Keratinocyte (primary cell): ENCODE measurements at regions not wholly inside any gene's neighbourhood (a gene's known extent, or its start where the extent isn't known, plus 50 kb on each side); places are given as distances from the start of the nearest gene placed in this dataset.

Experiments
- DNase-seq: peaks from one replicate; pipeline ENCODE4 v3.0.0-alpha.2; 2011; ENCODE audit warnings: low read depth, missing footprints, low spot score
- FAIRE-seq: peaks from 2 replicates; lab custom pipeline; 2011; peaks lifted over from hg19 to GRCh38; lab: Jason Lieb, UNC
- H2AFZ ChIP-seq: 2 replicates; pipeline ENCODE4 v1.6.0; 2012; ENCODE audit warnings: low read length, control low read depth, inconsistent platforms; ENCODE audit not compliant: control insufficient read depth
- H3K27ac ChIP-seq: 2 replicates; pipeline ENCODE4 v1.5.1; 2011; ENCODE audit warnings: low read length; ENCODE audit not compliant: control insufficient read depth, insufficient read depth
- H3K27me3 ChIP-seq: 3 replicates; pipeline ENCODE4 v1.6.0; 2011; ENCODE audit warnings: low read length; ENCODE audit not compliant: control insufficient read depth, insufficient read depth; ENCODE audit errors: extremely low read depth
- H3K36me3 ChIP-seq, 2 experiments: 2 replicates in 1 of 2; 3 replicates in 1 of 2; pipeline ENCODE4 v1.5.1; 2011; ENCODE audit warnings: low read length in 2 of 2, mild to moderate bottlenecking in 1 of 2; ENCODE audit not compliant: control insufficient read depth in 2 of 2, insufficient read depth in 2 of 2; ENCODE audit errors: extremely low read depth in 1 of 2
- H3K4me1 ChIP-seq: 3 replicates; pipeline ENCODE4 v1.5.1; 2011; ENCODE audit warnings: low read length; ENCODE audit not compliant: control insufficient read depth, insufficient read depth; ENCODE audit errors: extremely low read depth
- H3K4me2 ChIP-seq: 3 replicates; pipeline ENCODE4 v1.6.0; 2011; ENCODE audit warnings: low read depth, low read length; ENCODE audit not compliant: control insufficient read depth, insufficient read depth; ENCODE audit errors: extremely low read depth
- H3K4me3 ChIP-seq, 3 experiments: fragments of 200-600 bp in 1 of 3; sonication (generic) in 1 of 3; 2 replicates in 2 of 3; 3 replicates in 1 of 3; pipeline ENCODE4 v1.5.1; 2011 to 2016; ENCODE audit warnings: low read length in 3 of 3, mild to moderate bottlenecking in 3 of 3, control low read depth in 2 of 3, inconsistent platforms in 1 of 3, low read depth in 1 of 3, mixed read lengths in 1 of 3, mixed run types in 1 of 3, moderate library complexity in 1 of 3; ENCODE audit not compliant: control insufficient read depth in 2 of 3, insufficient read depth in 2 of 3; ENCODE audit errors: extremely low read depth in 1 of 3
- H3K79me2 ChIP-seq: 2 replicates; pipeline ENCODE4 v1.6.0; 2012; ENCODE audit warnings: low read length; ENCODE audit not compliant: control insufficient read depth, insufficient read depth
- H3K9ac ChIP-seq: 3 replicates; pipeline ENCODE4 v1.6.0; 2011; ENCODE audit warnings: low read length; ENCODE audit not compliant: control insufficient read depth, insufficient read depth; ENCODE audit errors: extremely low read depth
- H3K9me1 ChIP-seq: 3 replicates; pipeline ENCODE4 v1.6.0; 2011; ENCODE audit warnings: low read length; ENCODE audit not compliant: control insufficient read depth, insufficient read depth; ENCODE audit errors: extremely low read depth
- H3K9me3 ChIP-seq: 2 replicates; pipeline ENCODE4 v1.5.1; 2012; ENCODE audit warnings: low read depth, low read length; ENCODE audit not compliant: control insufficient read depth
- H4K20me1 ChIP-seq: 3 replicates; pipeline ENCODE4 v1.6.0; 2011; ENCODE audit warnings: low read length; ENCODE audit not compliant: control insufficient read depth, insufficient read depth; ENCODE audit errors: extremely low read depth
- EZH2 ChIP-seq: IDR thresholded peaks from one replicate; pipeline ENCODE4 v1.6.1; 2012; ENCODE audit warnings: inconsistent platforms, mild to moderate bottlenecking, low read length, moderate library complexity
- dilution Hi-C: fragments of 300-500 bp; cut with MboI; formaldehyde crosslinking; loops from one replicate; pipeline ENCODE4 v1.7.0; 2020; ENCODE audit warnings: low sequenced_read_pairs; ENCODE audit not compliant: extremely low pct_ligation_motif_present
- TF ChIP-seq, protein P1 (sequence below), 3 experiments: IDR thresholded peaks in 1 of 3; conservative IDR thresholded peaks in 1 of 3; optimal IDR thresholded peaks in 1 of 3; 2 replicates in 2 of 3; 3 replicates in 1 of 3; pipeline versions ENCODE3 to v1.5.1; 2011; ENCODE audit warnings: low read length in 3 of 3, mild to moderate bottlenecking in 3 of 3, moderate library complexity in 2 of 3, control low read depth in 1 of 3, inconsistent platforms in 1 of 3; ENCODE audit not compliant: insufficient read depth in 2 of 3; ENCODE audit errors: extremely low read depth in 1 of 3

DNA sequence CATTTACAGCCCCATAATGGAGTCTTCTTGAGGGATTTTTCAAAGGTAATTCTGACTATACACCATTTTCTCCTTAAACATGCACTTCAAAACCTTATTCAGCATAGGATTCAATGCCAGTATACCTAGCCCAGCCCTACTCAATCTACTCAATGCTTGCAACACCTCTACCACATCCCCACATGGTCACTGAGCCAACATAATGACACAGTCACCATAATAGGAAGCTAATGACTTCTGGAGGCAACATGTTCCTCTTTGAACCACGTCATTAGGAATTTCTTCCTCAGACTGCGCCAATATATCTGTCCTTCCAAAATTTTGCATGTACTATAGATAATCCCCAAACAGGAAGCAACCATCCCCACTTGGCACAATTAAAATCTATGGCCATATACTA, 153.9 kb upstream of the SETMAR start:
- no peaks in the 10 kb centered on the region for H3K36me3 ChIP-seq
- no peak overlapping the region for H3K4me2 ChIP-seq
- no peak for TF ChIP-seq EZH2
- TF ChIP-seq, protein P1, sequence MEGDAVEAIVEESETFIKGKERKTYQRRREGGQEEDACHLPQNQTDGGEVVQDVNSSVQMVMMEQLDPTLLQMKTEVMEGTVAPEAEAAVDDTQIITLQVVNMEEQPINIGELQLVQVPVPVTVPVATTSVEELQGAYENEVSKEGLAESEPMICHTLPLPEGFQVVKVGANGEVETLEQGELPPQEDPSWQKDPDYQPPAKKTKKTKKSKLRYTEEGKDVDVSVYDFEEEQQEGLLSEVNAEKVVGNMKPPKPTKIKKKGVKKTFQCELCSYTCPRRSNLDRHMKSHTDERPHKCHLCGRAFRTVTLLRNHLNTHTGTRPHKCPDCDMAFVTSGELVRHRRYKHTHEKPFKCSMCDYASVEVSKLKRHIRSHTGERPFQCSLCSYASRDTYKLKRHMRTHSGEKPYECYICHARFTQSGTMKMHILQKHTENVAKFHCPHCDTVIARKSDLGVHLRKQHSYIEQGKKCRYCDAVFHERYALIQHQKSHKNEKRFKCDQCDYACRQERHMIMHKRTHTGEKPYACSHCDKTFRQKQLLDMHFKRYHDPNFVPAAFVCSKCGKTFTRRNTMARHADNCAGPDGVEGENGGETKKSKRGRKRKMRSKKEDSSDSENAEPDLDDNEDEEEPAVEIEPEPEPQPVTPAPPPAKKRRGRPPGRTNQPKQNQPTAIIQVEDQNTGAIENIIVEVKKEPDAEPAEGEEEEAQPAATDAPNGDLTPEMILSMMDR (optimal IDR thresholded peaks at IDR 0.05 in 1 of 3, IDR thresholded peaks at IDR 0.05 in 1 of 3, conservative IDR thresholded peaks at IDR 0.05 in 1 of 3; ENCODE audit: extremely low read depth in 1 of 3, insufficient read depth in 2 of 3, low read length in 3 of 3), result no peak
- dilution Hi-C loops, result no loop called here
- no peaks in the 10 kb centered on the region for H3K27me3 ChIP-seq
- FAIRE-seq (no peak), DNase-seq (no peak)
- H3K9me1 ChIP-seq, result no peaks in the 10 kb centered on the region
- H3K27ac ChIP-seq, result no peak overlapping the region
- H4K20me1 ChIP-seq, result no peaks in the 10 kb centered on the region
- no peaks in the 10 kb centered on the region for H3K79me2 ChIP-seq
- H3K9ac ChIP-seq, result no peak overlapping the region
- no peaks in the 10 kb centered on the region for H3K9me3 ChIP-seq
- H3K4me3 ChIP-seq, result no peak overlapping the region
- H3K4me1 ChIP-seq, result no peaks in the 10 kb centered on the region
- no peak overlapping the region for H2AFZ ChIP-seq

DNA sequence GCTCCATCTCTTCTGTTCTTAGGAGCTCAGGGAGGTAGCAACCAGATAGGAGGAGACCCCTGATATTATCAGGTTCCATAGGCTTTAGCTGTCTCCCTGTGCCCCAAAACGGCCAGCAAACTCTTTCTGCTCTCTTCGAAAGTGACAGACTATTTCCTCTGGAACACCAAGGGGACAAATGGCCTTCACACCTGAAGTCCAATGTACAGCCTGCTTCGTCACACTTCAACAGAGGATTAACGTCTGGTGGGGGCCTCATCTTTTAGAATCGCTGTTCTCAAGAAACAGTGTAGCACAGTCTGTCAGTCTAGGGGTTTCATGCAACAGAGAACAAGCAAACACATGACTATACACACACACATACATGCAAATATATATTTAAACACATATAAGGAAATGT, 152.4 kb upstream of the SETMAR start:
- Histone ChIP-seq H3K9ac (no peak overlapping the region), H3K27me3 (no peaks in the 10 kb centered on the region), H3K4me1 (no peaks in the 10 kb centered on the region), H3K79me2 (no peaks in the 10 kb centered on the region), H3K9me3 (no peaks in the 10 kb centered on the region), H3K36me3 (no peaks in the 10 kb centered on the region), H3K27ac (no peak overlapping the region), H4K20me1 (no peaks in the 10 kb centered on the region), H3K9me1 (no peaks in the 10 kb centered on the region), H3K4me2 (no peak overlapping the region), H3K4me3 (no peak overlapping the region), H2AFZ (no peak overlapping the region)
- DNase-seq, result no peak
- FAIRE-seq, result no peak
- TF ChIP-seq, protein P1 (optimal IDR thresholded peaks at IDR 0.05 in 1 of 3, IDR thresholded peaks at IDR 0.05 in 1 of 3, conservative IDR thresholded peaks at IDR 0.05 in 1 of 3; ENCODE audit: extremely low read depth in 1 of 3, insufficient read depth in 2 of 3, low read length in 3 of 3), result no peak
- no peak for TF ChIP-seq EZH2
- dilution Hi-C loops, result no loop called here
